Transverse colon (tissue), 4 donors: ENCODE measurements at regions not wholly inside any gene's neighbourhood (a gene's known extent, or its start where the extent isn't known, plus 50 kb on each side); places are given as distances from the start of the nearest gene placed in this dataset.

Experiments
- DNase-seq: peaks from one replicate; pipeline ENCODE4 v3.0.0-alpha.2; 2019
- H3K27ac ChIP-seq, 4 donors: fragments of 200-600 bp; sonication (generic); 2 replicates each; pipeline ENCODE4 v1.5.1; 2016 to 2018; ENCODE audit warnings: inconsistent platforms in 4 of 4
- H3K27me3 ChIP-seq: fragments of 200-600 bp; sonication (generic); 2 replicates; pipeline ENCODE4 v1.5.1; 2017; ENCODE audit warnings: inconsistent platforms
- H3K36me3 ChIP-seq, 4 donors: fragments of 200-600 bp; sonication (generic); 2 replicates each; pipeline ENCODE4 v1.5.1; 2017 to 2019; ENCODE audit warnings: inconsistent platforms in 4 of 4
- H3K4me1 ChIP-seq, 4 donors: fragments of 200-600 bp; sonication (generic); 2 replicates each; pipeline ENCODE4 v1.5.1; 2017 to 2020; ENCODE audit warnings: inconsistent platforms in 4 of 4
- H3K4me3 ChIP-seq, 4 donors: fragments of 200-600 bp; sonication (generic); 1 replicate in 1 of 4; 2 replicates in 3 of 4; pipeline versions ENCODE4 v1.5.1 to v1.6.1; 2017 to 2019; ENCODE audit warnings: inconsistent platforms in 4 of 4
- H3K9me3 ChIP-seq, 2 donors: fragments of 200-600 bp; sonication (generic); 2 replicates each; pipeline ENCODE4 v1.5.1; 2017 to 2019; ENCODE audit warnings: inconsistent platforms in 2 of 2
- CTCF ChIP-seq, 5 experiments: fragments of 200-600 bp in 3 of 5; fragments of 450-650 bp in 2 of 5; sonication (generic) in 3 of 5; IDR thresholded peaks; 1 replicate in 2 of 5; 2 replicates in 3 of 5; pipeline ENCODE4 v1.5.1; 2016 to 2017; ENCODE audit warnings: antibody characterized with exemption in 5 of 5, inconsistent platforms in 3 of 5, mild to moderate bottlenecking in 2 of 5, moderate library complexity in 1 of 5
- EP300 ChIP-seq: sonication (generic); formaldehyde crosslinking; IDR thresholded peaks from one replicate; pipeline ENCODE4 v1.6.1; 2017; ENCODE audit warnings: antibody characterized with exemption, low read depth
- POLR2A ChIP-seq: fragments of 450-650 bp; IDR thresholded peaks from one replicate; pipeline ENCODE4 v1.6.1; 2016; ENCODE audit warnings: antibody characterized with exemption, mild to moderate bottlenecking, moderate library complexity
- POLR2AphosphoS5 ChIP-seq, 3 donors: sonication (generic); formaldehyde crosslinking; IDR thresholded peaks; one replicate each; pipeline ENCODE4 v1.6.1; 2016; ENCODE audit warnings: antibody characterized with exemption in 3 of 3
- WGBS, 2 donors: methylation state at CpG; one replicate each; pipeline ENCODE4 v1.1.5; 2018; ENCODE audit warnings: low coverage in 1 of 2; 5-methylcytosine and 5-hydroxymethylcytosine counted together
- in situ Hi-C, 4 donors: fragments of 200-750 bp; cut with MboI; loops; one replicate each; pipeline versions ENCODE4 v1.15.0 to v1.15.1; 2017; ENCODE audit warnings: low sequenced_read_pairs in 3 of 4, low pct_ligation_motif_present in 1 of 4, low pct_unique_long_range_greater_than_20kb in 1 of 4
- intact Hi-C: fragments of 100-400 bp; cut with DNase I; formaldehyde crosslinking; loops from one replicate; pipeline ENCODE4 v1.15.1; 2023; ENCODE audit warnings: low total_unique reads

GRCh38 chr6:165895421-165896165, 232.6 kb upstream of the PDE10A start:
- Histone ChIP-seq H3K36me3 (no peaks in the 10 kb centered on the region), H3K27ac (no peak overlapping the region), H3K27me3 (no peaks in the 10 kb centered on the region), H3K4me3 (no peak overlapping the region), H3K4me1 (peaks cover 0 to under 1% (median 0%) of the 10 kb centered on the region in 4 donors), H3K9me3 (no peaks in the 10 kb centered on the region)
- intact Hi-C loops: no loop called here
- no peak for TF ChIP-seq EP300
- TF ChIP-seq POLR2AphosphoS5 (IDR thresholded peaks at IDR 0.05): no peak
- TF ChIP-seq POLR2A: no peak
- no peak for TF ChIP-seq CTCF (IDR thresholded peaks at IDR 0.05)
- WGBS, 2 donors: 60 to 70% methylated on average over 3 to 10 of the region's 10 CpGs
- DNase-seq: no peak
- in situ Hi-C loops: loop anchor here in 1 of 4 donors (25.0 kb wide), 1 partner anchor 492 kb away; the partner anchor contains the start of gene MPC1

DNA sequence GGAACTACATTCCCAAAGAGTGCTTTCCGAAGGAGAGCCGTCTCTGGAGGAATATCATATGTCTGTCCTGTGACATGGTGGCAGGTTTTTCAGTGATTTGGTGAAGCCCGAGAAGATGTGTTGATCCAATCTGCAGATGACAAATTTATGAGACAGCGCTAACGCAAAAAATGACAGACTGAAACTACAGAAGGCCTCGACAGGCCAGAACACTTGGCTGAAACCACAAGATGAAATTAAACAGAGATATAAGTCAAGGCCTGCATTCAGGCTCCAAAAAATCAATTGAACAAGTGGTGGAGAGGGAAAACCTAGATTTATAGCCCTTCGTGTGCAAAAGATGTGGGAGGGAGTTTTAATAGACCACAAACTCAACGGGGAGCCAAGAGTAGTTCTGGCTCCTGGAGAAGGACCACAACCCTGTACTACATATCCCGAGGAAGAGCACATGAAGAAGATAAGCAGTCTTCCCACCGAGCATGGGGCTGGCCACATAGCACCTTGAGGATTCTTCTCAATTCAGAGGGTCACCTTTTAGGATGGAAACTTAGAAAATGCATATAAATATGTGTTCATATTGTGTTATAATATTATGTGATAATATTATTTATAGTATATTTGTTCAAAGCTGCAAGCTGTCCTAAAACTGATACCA, 231.3 kb upstream of the PDE10A start:
- H3K9me3 ChIP-seq: no peaks in the 10 kb centered on the region
- H3K4me1 ChIP-seq: peaks cover 0 to 5% (median 0%) of the 10 kb centered on the region in 4 donors
- no peak for TF ChIP-seq CTCF (IDR thresholded peaks at IDR 0.05)
- no peak for TF ChIP-seq EP300
- TF ChIP-seq POLR2AphosphoS5 (IDR thresholded peaks at IDR 0.05): no peak
- TF ChIP-seq POLR2A: no peak
- H3K4me3 ChIP-seq: no peak overlapping the region
- no peaks in the 10 kb centered on the region for H3K27me3 ChIP-seq
- WGBS, 2 donors: 79 to 92% methylated on average over 6 to 10 of the region's 10 CpGs
- no peak for DNase-seq
- H3K27ac ChIP-seq: no peak overlapping the region
- in situ Hi-C loops: loop anchor here in 1 of 4 donors (5.0 to 25.0 kb wide), 2 partner anchors 213 to 493 kb away; partner anchors contain the start of gene MPC1
- intact Hi-C loops: no loop called here
- H3K36me3 ChIP-seq: no peaks in the 10 kb centered on the region

DNA sequence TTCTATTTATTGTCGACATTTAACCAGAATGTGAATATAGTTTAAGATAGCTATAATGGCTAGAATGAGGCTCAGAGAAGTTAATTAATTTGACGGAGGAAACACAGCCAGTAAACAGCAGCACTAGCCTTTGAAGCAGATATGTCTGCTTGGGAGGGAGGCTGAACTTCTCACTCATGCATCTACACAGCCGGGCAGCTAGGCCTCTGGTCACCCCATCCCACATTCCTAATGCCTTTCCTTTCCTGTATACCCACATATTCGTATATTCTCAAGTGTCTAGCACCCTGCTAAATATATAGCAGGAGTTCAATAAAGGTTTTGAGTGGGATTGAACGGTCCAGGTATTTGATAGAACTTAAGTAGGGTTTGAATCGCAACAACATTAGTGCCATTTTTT, 230.4 kb upstream of the PDE10A start:
- no peak for TF ChIP-seq CTCF (IDR thresholded peaks at IDR 0.05)
- no peak for TF ChIP-seq POLR2AphosphoS5 (IDR thresholded peaks at IDR 0.05)
- no peak for TF ChIP-seq POLR2A
- TF ChIP-seq EP300: no peak
- no peak for DNase-seq
- in situ Hi-C loops (loop anchor here in 1 of 4 donors (5.0 to 25.0 kb wide), 2 partner anchors 214 to 494 kb away; partner anchors contain the start of gene MPC1), intact Hi-C loops (no loop called here)
- 76 to 87% methylated on average over 5 to 6 of the region's 6 CpGs for WGBS, 2 donors
- Histone ChIP-seq H3K27me3 (no peaks in the 10 kb centered on the region), H3K4me3 (no peak overlapping the region), H3K27ac (no peak overlapping the region), H3K36me3 (no peaks in the 10 kb centered on the region), H3K9me3 (no peaks in the 10 kb centered on the region), H3K4me1 (peaks cover 0 to 5% (median 0%) of the 10 kb centered on the region in 4 donors)

- intact Hi-C loops: loop anchor here (2.0 kb wide), 1 partner anchor 205 kb away; no protein-coding TSS in a partner anchor
These were observed 228.3 kb upstream of the PDE10A start for GRCh38 chr6:165891320-165891719.

More at GRCh38 chr6:165891320-165891719, 228.3 kb upstream of the PDE10A start:
- no peak overlapping the region for H3K4me3 ChIP-seq
- in situ Hi-C loops: loop anchor here in 1 of 4 donors (5.0 to 25.0 kb wide), 2 partner anchors 216 to 496 kb away; partner anchors contain the start of gene MPC1
- no peaks in the 10 kb centered on the region for H3K36me3 ChIP-seq
- WGBS, 2 donors: 83 to 90% methylated on average over 1 to 5 of the region's 5 CpGs
- H3K4me1 ChIP-seq: peaks cover 0 to 5% (median 0%) of the 10 kb centered on the region in 4 donors
- TF ChIP-seq EP300 (no peak), POLR2AphosphoS5 (IDR thresholded peaks at IDR 0.05) (no peak), POLR2A (no peak), CTCF (IDR thresholded peaks at IDR 0.05) (no peak)
- DNase-seq: no peak
- H3K27me3 ChIP-seq: no peaks in the 10 kb centered on the region
- no peaks in the 10 kb centered on the region for H3K9me3 ChIP-seq
- H3K27ac ChIP-seq: no peak overlapping the region
